Choroid plexus epithelial cell (primary cell): ENCODE measurements at regions not wholly inside any gene's neighbourhood (a gene's known extent, or its start where the extent isn't known, plus 50 kb on each side); places are given as distances from the start of the nearest gene placed in this dataset.

Experiments
- DNase-seq: peaks from one replicate; pipeline ENCODE4 v3.0.0-alpha.2; 2010; ENCODE audit warnings: low read depth
- H3K4me3 ChIP-seq: 2 replicates; pipeline ENCODE4 v1.5.1; 2011; ENCODE audit warnings: low read depth, mild to moderate bottlenecking, control low read depth, low read length, moderate library complexity
- CTCF ChIP-seq: conservative IDR thresholded peaks from 2 replicates; pipeline ENCODE4 v1.5.1; 2011; ENCODE audit warnings: low read depth, mild to moderate bottlenecking, control low read depth, inconsistent platforms, low read length, moderate library complexity

- peak; percentile 97 for TF ChIP-seq CTCF
- DNase-seq: peak; percentile 89
- no peak overlapping the region for H3K4me3 ChIP-seq
Measured at GRCh38 chr9:36728651-36729520, 156.2 kb downstream of the MELK start.

GRCh38 chr9:36729906-36730305, 157.2 kb downstream of the MELK start:
- DNase-seq: peak; percentile 33
- no peak overlapping the region for H3K4me3 ChIP-seq
- TF ChIP-seq CTCF: no peak

GRCh38 chr9:36730414-36730813, 157.7 kb downstream of the MELK start:
- no peak for TF ChIP-seq CTCF
- H3K4me3 ChIP-seq: no peak overlapping the region
- no peak for DNase-seq

GRCh38 chr9:36731068-36731956, 158.6 kb downstream of the MELK start:
- no peak for TF ChIP-seq CTCF
- DNase-seq: no peak
- H3K4me3 ChIP-seq: no peak overlapping the region

GRCh38 chr9:36734737-36735136, 162.0 kb downstream of the MELK start:
- no peak for TF ChIP-seq CTCF
- no peak for DNase-seq
- no peak overlapping the region for H3K4me3 ChIP-seq

GRCh38 chr9:36736648-36737047, 164.0 kb downstream of the MELK start:
- H3K4me3 ChIP-seq: no peak overlapping the region
- no peak for DNase-seq
- TF ChIP-seq CTCF: no peak
